Renal pelvis (tissue), 1 donor: ENCODE measurements at regions not wholly inside any gene's neighbourhood (a gene's known extent, or its start where the extent isn't known, plus 50 kb on each side); places are given as distances from the start of the nearest gene placed in this dataset.
"Not testable (repeated sequence)": the region's sequence is repeated elsewhere in the genome, so short reads cannot be mapped to it uniquely, and the experiment has no call there.

Experiments used
- DNase-seq: peaks from one replicate; pipeline ENCODE4 v3.0.0-alpha.2; 2013

DNA sequence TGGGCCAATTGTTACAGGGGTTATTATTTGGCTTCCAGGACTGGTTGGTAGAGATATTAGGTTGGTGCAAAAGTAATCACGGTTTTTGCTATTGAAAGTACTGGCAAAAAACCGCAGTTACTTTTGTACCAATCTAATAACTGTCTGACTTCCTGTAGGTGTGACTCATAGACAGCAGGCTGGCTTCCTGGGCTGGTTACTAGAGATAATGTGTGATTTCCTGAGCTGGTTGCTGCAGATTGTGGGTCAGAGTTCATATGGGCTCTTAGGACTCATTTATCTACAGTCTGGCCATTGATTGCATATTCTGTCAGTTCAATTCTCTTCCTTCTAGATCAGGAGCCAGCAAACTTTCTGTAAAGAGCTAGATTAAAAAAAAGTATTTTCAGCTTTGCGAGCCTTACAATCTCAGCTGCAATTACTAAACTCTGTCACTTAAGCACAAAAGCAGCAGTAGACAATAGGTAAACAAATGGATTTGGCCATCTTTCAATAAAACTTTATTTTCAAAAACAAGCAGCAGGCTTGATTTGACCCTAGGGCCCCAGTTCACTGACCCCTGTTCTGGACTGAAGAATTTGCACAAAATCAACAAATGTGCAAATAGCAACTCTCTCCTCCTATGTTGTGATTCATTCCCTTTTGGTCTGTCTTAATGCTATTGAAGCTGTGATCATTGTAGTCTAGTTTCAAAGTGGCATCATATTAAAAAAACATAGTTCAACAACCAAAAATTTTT lies 50.8 kb upstream of the BOD1L1 start:
- no peak for DNase-seq

DNA sequence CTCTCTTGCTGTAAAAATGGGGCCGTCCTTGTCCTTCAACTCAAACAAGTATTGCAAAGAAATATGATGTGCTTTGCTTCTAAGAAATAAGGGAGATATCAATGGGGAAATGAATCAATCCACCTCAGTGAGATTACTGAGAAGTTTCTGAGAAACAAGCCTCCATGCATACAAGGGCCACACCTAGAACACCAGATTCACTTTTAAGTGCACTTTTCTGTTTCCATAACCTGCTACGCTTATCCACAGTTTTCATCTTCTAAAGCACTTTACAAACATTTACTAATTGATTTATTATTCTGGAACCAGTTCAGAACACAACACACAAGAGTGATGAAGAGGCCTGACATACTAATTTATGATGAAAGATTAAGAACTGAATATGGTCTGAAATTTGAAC lies 54.0 kb upstream of the BOD1L1 start:
- DNase-seq, result no peak

DNA sequence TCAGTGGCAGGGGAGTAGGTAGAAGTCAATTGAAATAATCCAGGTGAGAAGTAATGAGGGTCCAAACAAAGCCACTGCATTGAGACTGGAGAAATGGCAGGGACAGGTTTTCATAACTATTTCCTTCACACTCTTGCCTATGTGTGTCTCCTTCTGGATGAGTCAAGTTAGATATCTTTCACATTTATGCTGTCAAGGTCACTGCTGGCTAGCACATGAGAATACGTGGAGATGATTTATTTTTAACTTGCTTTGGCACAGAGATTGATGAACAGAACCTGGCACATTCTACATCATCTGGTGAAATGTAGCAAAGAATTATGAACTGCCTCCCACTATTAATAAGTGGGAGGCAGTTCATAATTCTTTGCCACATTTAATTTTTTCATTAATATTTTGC lies 66.7 kb upstream of the BOD1L1 start:
- no peak for DNase-seq

DNA sequence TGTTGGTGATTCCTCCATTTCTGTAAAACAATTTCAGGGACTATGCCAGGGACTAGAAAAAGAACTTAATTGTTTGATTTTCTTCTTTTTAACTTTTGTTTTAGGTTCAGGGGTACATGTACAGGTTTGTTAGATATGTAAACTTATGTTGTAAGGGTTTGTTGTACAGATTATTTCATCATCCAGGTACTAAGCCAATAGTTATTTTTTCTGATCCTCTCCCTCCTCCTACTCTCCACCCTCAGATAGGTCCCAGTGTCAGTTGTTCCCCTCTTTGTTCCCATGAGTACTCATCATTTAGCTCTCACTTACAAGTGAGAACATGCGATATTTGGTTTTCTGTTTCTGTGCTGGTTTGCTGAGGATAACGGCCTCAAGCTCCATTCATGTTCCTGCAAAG lies 70.8 kb upstream of the BOD1L1 start:
- no peak for DNase-seq

DNA sequence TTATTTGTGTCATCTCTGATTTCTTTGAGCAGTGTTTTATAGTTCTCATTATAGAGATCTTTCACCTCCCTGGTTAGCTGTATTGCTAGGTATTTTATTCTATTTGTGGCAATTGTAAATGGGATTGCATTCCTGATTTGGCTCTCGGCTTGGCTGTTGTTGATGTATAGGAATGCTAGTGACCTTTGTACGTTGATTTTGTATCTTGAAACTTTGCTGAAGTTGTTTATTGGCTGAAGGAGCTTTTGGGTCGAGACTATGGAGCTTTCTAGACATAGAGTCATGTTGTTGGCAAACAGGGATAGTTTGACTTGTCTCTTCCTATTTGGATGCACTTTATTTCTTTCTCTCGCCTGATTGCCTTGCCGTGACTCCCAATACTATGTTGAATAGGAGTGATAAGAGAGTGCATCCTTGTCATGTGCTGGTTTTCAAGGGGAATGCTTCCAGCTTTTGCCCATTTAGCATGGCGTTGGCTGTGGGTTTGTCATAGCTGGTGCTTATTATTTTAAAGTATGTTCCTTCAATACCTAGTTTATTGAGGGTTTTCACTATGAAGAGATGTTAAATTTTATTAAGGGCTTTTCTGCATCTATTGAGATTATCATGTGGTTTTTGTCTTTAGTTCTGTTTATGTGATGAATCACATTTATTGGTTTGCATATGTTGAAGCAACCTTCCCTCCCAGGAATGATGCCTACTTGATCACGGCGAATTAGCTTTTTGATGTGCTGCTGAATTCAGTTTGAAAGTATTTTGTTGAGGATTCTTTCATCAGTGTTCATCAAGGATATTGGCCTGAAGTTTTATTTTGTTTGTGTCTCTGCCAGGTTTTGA lies 72.7 kb upstream of the BOD1L1 start:
- no peak for DNase-seq

DNA sequence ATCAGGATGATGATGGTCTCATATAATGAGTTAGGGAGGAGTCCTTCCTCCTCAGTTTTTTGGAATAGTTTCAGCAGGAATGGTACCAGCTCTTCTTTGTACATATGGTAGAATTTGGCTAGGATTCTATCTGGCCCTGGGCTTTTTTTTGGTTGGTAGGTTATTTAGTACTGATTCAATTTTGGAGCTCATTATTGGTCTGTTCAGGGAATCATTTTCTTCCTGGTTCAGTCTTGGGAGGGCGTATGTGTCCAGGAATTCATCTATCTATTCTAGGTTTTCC lies 73.3 kb upstream of the BOD1L1 start:
- DNase-seq, result not testable (repeated sequence)

DNA sequence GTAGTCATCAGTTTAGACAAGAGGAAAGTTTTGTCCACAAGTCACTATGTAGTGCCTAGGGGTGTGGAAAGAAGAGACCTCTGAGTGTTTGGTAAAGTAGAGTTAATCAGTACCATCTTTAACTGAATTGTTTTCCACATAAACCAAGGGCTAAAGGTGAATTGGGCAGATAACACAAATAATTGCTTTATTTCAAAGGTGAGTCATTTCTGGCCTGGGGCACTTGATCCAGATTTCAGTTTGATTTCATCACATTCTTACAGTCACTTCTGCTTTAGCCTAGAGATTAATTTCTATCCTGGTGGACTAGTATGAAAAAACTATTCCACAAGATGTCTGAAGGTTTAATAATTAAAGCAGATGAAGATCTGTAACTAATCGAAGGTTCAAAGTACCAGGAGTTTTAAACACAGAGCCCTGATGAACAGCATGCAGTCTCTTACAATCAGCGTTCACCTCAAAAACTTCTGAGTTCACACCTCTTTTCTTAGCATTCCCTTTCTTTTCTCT lies 74.5 kb upstream of the BOD1L1 start:
- peak; percentile 16 for DNase-seq

DNA sequence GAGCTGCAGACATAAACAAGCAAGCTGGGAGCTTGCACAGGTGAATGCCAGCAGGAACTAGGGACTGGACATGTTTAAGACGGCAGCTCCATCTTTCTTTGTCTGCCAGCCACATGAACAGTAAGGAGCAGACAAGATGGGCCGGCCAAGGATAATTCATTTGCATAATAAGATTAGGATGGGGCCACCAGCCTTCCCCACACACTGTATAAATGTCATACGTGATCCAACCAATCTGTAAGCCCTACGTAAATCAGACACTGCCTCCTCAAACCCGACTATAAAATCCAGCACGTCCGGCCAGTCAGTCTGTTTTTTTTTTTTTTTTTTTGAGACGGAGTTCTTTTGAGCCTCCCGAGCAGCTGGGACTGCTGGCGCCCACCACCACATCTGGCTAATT lies 75.6 kb upstream of the BOD1L1 start:
- DNase-seq, result no peak

DNA sequence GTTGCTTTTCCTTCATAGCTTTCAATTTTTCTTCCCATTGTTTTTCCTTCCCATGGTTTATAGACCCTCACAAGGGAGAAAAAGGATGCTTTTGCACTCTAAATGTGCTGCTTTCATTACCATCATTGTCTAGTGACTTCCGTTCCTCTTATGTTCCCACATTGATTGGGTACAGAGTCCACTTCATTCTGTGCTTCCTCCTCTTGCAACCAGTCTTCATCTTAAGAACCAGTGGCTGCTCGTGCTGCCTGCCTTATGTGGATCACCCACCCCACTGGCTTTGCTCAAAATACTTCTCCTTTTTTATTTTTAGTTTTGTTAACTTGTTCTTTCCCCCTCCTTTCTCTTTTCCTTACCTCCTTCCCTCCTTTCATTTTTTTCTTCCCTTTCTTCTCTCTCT lies 76.5 kb upstream of the BOD1L1 start:
- DNase-seq, result no peak

DNA sequence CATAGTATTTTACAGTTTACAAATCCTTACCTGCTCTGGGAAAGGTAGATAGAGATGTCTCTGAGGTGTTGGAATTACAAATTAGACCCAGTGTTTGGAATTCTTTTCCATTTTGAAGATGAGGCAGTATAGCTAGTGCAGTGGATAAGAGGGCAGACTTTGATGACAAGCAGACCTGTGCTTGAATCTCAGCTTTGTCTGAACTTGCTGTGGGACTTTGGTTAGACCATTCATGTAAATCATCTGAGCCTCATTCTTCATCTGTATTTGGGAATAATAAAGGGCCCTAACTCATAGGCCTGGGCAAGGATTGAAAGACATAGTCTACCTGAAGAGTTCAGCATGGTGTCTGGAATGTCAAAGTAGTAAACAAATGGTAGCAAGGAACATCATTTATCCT lies 77.2 kb upstream of the BOD1L1 start:
- no peak for DNase-seq

DNA sequence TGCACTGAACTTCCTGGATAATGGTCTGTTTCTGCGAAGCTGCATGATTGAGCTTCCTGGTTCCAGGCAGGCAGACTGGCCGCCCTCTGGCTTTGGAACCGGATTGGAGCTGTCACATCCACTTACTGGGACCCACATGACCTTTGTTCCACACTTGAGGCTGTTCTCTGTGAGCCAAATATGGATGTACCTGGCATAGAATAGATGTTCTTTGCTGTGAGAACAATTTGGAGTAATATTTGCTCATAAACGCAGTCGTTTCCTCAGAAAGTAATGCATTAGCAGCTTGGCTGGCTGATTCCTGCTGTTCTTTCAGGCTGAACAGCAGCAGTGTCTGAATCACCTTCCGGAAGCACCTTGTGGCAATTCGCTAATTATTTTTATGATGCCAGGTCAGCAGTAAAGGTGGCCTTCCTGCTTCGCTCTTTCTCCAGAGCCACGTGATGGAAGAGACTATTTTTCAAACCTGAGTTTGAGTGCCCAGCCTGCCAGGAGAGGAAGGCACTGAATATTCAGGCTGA lies 78.1 kb upstream of the BOD1L1 start:
- DNase-seq, result peak; percentile 42

DNA sequence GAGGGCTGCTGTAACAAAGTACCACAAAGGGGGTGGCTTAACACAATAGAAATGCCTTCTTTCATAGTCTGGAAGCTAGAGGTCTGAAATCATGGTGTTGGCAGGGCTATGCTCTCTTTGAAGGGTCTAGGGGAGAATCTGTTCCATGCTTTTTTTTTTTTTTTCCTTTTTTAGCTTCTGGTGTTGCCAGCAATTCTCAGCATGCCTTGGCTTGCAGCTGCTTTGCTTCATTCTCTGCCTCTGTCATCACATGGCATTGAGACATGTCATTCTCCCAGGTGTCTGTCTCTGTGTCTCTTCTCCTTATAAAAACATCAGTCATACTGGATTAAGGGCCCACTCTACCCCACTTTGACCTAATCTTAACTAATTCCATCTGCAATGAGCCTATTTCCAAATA lies 78.6 kb upstream of the BOD1L1 start:
- DNase-seq, result no peak

DNA sequence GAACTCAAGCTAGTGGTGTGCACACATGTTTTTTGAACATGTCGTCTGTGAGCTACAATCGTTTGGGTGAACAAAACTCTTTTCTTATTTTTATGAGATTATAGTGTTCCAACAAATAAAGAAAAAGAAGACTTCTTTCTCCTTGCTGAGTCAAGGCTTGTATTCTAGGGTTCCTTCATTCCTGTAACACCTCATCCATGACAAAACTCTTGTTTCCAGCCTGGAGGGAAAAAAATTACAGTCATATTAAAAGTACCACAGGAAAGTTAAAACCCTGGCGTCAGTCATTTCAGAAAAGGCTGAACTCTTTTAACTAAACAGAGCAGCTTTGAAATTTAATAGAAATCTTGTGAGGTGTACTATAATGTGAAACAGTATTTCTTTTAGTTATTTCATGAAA lies 79.2 kb upstream of the BOD1L1 start:
- DNase-seq, result no peak

DNA sequence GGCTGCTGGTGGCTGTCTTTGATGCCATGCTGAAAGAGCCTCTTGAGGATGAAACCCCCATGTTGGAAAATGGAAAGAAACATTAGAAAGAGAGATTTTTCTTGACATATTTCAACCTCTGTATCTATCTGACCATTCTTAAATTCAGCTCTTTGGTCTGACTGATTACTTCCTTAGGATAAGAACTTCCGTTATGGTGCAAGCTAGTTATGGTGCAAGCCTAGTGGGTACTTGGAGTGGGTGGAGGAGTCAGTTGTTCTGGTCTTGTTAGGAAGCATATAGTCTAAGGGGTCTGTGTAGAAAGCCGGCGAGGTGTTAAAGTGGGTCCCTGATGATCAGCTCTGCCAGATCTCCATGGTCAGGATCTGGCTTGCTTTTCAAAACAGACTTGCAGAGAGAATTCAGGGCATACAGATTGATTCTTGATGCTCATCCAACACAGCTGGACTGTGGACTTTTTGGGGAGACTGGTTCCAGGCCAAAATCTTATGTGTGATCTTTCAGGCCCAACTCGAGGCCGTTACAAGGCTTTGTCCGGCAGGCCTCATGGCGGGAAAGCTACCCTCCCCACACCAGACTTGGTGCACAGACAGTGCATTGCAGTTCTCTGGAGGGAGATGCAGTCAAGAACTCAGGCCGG lies 82.8 kb upstream of the BOD1L1 start:
- no peak for DNase-seq

DNA sequence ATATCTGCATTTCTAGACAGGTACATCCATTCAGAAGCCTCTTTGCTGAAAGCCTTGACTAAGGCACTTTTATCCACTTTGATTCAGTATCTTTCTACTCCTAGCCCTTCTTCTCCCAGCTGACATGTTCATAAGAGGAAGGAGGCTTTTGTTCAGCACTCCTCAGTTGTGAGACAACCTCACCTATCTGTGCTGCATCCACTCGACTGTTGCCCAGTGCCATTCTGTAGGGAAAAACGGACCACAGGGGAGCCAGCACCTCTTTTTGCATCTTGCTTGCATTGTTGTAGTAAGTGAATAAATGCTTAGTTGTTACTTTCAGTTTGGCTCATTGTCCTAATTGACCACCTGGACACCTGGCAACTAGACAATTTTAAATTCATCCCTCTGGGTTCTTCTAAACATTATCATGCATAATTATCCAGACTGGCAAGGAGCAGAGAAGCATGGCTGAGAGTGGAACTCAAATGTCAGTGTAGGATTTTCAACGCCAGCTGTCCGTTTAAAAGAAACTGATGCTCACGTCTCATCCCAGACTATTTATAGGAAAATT lies 83.8 kb upstream of the BOD1L1 start:
- no peak for DNase-seq

DNA sequence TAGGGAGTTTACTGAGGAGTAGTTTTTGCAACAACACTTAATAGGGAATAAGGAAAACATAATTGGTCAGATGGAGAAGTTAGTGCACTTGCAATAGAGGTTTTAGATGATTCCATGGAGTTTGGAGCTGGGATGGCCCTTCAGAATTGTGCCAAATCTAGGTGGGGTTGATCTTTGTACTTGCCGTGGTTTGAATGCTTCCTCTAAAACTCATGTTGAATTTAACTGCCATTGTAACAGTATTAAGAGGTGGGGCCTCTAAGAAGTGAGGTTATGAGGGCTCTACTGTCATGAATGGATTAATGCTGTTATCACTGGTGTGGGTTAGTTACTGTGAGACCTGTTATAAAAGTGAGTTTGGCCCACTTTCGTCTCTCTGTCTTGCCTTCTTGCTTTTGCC lies 94.4 kb upstream of the BOD1L1 start:
- DNase-seq, result no peak

DNA sequence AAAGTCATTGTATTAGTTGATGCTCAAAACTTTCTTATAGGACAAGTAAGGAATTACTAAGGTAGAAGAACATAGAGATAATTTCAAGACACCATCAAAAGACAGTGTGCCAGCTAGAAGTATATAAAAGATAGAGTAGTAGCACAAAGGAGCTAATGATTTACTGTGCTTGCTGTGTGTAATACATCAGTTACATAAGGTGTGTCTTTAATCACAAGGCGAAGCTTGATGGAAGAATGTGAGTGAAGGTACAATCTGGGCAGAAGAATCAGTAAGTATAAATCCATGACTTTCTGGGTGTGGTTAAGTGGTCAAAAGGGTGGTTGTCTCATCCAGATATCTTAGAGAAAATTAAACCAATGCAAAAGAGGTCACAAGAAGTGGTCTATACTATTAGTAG lies 95.1 kb upstream of the BOD1L1 start:
- no peak for DNase-seq

DNA sequence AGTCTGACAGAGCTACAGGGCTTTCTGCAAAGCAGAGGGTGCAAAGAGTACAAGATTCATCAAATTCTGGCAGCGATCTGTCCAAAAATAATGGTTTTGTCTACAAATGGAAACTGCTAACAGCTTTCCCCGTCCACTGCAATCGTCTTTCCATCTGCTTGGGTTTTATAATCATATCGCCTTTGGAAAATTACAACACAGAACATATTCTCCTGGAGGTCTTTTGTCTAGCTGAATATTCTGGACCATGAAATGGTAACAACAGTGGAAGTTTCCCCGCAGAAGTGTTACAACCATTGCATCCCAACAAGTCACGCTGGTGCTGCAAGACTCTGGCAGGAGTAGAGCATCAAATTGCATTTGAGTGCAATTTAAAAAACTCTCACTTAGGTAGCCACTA lies 101.2 kb upstream of the BOD1L1 start:
- DNase-seq, result no peak

DNA sequence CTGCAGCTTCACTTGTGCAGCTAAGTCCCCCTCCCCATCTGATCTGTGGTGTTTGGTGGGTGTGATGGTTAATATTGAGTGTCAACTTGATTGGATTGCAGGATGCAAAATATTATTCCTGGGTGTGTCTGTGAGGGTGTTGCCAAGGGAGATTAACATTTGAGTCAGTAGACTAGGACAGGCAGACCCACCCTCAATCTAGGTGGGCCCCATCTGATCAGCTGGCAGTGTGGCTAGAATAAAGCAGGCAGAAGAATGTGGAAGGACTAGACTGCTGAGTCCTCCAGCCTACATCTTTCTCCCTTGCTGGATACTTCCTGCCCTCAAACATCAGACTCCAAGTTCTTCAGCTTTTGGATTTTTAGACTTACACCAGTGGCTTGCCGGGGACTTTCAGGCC lies 103.5 kb upstream of the BOD1L1 start:
- DNase-seq, result no peak

DNA sequence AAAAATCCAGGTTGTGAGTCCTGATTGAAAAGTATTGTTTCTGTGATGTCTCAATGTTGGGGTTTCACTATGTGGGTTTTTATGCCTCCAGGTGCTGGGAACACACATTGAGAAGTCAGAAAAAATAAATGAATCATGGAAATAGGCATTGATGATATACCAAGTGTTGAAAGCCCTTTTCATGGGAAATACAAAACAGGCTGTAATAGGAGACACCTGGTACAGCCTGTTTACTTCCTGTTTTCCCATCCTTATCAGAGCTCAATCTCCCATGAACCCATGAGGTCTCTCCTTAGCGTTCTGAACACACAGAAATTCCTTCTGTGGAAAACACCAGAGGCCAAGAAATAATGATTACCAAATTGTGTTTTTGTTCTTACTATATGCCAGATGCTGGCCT lies 106.3 kb upstream of the BOD1L1 start:
- no peak for DNase-seq

DNA sequence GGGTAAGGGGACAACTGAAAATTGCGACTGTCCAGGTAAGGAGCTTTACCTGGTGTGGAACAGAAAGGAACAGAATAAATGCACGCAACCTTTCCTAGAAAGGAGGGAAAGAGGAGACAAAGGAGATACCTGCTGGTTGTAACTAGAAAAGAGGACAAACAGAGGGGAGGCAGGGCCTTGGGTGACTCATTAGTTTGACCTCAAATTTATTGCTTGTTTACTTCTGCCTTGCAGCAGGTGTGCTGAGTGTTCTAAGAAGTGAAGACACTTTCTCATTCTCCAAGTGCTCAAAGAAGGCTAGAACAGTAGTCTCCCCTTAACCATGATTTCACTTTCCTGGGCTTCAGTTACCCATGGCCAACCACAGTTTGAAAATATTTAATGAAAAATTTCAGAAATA lies 123.1 kb upstream of the BOD1L1 start:
- DNase-seq, result no peak

DNA sequence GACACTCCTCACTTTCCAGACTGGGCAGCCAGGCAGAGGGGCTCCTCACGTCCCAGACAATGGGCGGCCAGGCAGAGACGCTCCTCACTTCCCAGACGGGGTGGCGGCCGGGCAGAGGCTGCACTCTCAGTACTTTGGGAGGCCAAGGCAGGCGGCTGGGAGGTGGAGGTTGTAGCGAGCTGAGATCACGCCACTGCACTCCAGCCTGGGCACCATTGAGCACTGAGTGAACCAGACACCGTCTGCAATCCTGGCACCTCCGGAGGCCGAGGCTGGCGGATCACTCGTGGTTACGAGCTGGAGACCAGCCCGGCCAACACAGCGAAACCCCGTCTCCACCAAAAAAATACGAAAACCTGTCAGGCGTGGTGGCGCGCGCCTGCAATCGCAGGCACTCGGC lies 134.1 kb upstream of the BOD1L1 start:
- not testable (repeated sequence) for DNase-seq

DNA sequence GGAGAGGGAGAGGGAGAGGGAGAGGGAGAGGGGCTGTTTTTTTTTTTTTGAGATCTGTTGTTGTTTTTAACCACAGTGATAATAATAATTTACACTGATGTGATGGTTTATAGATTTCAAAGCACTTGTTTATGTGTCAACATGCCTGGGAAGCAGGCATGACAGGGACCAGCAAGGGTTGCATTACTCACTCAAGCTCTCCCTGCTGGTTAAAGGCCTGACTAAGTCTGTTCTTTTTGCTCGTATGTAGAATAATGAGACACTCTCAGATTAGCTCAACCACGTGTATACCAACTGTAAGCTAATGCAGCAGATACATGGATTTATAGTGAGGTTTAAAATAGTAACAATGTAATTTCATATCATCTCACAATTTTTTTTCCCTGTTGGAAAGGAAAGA lies 134.6 kb upstream of the BOD1L1 start:
- DNase-seq, result no peak
